HG03575 (cell line): ENCODE measurements at regions not wholly inside any gene's neighbourhood (a gene's known extent, or its start where the extent isn't known, plus 50 kb on each side); places are given as distances from the start of the nearest gene placed in this dataset.
"Not testable (repeated sequence)": the region's sequence is repeated elsewhere in the genome, so short reads cannot be mapped to it uniquely, and the experiment has no call there.

Experiments
- ATAC-seq: cut with Tn5 transposase; IDR thresholded peaks from one replicate; pipeline ENCODE4 v1.9.1; 2021; ENCODE audit not compliant: unreplicated experiment, insufficient number of reproducible peaks, low FRiP score; ENCODE audit errors: extremely low read depth

DNA sequence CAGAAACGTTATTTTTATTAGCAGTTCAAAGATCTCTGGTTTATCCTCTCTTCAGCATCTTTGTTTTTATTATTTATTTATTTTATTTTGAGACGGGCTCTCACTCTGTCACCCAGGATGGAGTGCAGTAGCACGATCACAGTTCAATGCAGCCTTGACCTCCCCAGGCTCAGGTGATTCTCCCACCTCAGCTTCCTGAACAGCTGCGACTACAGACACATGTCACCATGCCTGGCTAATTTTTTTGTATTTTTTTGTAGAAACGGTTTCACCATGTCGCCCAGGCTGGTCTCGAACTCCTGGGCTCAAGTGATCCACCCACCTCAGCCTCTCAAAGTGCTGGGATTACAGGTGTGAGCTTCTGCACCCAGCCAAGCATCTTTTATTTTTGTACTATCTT lies 147.7 kb downstream of the CDRT15L2 start:
- not testable (repeated sequence) for ATAC-seq

DNA sequence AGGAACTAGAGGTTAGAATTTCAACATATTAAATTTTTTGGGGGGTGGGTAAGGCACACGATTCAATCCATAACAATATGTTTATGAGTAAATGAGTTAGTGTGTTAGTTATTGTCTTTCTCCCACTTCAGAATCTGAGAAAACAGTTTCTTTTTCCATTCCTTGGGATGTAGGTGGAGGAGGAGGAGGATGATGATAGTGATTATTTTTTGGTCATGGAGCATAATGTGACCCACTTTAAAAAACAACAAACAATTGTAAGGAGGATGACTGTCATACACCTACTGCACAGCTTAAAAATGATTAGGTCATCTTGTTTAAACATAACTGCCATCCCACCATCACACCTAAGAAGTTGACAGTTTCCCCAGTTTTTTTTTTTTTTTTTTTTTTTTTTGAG lies 148.7 kb downstream of the CDRT15L2 start:
- ATAC-seq, result no peak

DNA sequence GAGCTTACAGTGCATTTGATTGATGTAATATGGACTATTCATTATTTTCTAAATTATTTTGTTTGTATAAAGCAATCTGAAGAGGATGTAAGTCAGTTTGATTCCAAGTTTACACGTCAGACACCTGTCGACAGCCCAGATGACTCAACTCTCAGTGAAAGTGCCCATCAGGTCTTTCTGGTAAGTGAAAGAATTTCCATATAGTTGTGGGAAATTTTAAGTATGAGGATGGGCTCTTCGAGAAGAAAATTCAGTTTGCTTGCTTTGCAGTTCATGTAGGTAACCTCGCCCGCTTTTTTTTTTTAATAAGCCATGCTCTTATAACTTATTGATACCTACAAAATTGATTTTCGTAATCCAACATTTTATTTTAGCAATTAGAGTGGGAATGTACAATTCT lies 151.6 kb downstream of the CDRT15L2 start:
- ATAC-seq, result not testable (repeated sequence)

DNA sequence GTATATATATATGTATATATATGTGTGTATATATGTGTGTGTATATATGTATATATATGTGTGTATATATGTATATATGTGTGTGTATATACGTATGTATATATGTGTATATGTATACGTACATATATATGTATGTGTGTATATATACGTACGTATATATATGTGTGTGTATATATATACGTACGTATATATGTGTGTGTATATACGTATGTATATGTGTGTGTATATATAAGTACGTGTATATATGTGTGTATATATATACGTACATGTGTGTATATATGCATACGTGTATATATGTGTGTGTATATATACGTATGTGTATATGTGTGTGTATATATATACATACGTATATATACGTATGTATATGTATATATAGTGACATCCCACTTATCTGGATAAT lies 154.4 kb downstream of the CDRT15L2 start:
- no peak for ATAC-seq

DNA sequence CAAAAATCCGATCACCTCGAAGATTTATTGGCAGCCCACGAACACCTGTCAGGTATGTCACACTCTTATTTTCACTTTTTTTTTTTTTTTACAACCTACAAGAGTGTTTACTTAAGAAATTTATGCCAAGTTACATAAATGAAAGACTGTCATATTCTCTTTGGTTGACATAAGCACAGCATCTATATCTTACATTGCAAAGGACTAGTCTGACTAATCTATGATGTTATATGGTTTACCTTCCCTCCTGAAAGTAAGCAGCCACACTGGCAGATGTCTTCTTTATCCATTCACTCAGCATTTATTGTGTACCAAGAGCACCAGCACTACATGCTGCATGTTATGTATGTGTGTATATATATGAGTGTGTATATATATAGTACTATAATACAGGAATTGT lies 156.3 kb downstream of the CDRT15L2 start:
- no peak for ATAC-seq

DNA sequence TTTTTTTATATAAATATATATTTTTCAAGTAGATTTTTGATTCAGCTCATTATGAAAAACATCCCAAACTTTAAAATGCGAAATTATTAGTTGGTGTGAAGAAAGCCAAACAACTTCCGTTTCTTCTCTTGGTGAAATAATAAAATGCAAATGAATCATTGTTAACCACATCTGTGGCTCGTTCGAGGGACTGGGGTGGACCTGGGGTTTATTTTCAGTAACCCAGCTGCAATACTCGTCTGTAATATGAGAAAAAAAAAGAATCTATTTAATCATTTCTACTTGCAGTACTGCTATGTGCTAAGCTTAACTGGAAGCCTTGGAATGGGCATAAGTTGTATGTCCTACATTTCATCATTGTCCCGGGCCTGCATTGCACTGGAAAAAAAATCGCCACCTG lies 158.1 kb downstream of the CDRT15L2 start:
- not testable (repeated sequence) for ATAC-seq

DNA sequence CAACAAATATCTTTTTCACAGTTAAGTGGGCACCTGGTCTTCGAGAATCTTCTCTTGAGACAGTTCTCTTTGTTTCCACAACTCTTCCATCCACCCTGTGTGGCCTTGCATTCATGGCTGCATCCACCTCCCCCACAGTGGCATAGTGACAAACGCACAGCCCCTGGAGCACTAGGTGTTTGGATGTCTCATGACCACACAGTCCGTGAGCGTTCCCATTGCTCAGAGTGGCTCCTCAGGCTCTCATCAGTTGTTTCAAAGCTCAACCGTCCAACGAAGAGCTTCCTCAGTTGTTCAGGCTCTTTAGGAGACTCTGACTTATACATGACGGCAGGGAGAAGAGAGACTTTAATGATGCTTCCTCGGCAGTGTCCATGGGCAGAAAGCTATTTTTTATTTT lies 191.6 kb downstream of the CDRT15L2 start:
- ATAC-seq, result no peak

DNA sequence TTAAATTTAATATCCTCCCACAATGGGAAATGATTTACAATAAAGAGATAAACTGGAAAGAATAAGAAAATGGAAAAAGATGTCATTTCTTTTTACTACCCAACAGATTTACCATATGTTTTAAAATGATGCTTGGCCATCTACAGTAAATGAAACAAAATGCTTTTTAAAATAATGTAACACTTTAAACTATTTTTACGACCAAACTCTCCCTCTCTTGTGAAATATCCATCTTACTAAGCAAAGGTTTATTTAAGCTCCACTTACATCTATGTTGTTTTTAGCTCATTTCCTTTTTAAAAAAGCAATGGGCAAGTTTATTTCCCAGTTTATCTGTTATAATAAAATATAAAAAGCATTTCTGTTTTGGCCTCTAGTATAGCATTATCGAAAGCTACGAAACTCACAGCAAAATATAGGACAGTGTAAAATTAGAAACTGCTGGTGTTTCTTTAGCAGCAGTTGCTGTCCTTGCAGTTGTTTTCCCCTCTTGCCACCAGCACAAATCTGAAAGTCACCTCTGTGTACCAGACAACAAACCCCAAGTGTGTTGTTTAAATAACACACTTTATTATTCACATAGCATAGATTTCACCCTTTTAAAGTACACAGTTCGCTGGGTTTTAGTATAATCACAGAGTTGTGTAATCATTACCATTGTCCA lies 195.1 kb downstream of the CDRT15L2 start:
- no peak for ATAC-seq

DNA sequence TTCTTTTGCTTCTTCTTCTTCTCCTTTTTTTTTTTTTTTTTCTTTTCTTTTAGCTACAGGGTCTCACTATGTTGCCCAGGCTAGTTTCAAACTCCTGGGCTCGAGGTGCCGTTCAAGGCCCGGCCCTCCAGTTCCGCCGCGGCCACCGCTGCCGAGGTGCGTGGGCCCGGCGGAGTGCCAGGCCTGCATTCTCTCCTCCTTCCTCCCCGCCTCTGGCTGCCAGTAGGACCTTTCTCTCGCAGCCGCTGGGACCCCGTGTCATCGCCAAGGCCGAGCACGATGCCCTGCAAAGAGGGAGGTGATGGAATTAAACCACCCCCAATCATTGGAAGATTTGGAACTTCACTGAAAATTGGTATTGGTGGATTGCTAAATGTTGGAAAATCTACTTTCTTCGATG lies 195.8 kb downstream of the CDRT15L2 start:
- no peak for ATAC-seq

DNA sequence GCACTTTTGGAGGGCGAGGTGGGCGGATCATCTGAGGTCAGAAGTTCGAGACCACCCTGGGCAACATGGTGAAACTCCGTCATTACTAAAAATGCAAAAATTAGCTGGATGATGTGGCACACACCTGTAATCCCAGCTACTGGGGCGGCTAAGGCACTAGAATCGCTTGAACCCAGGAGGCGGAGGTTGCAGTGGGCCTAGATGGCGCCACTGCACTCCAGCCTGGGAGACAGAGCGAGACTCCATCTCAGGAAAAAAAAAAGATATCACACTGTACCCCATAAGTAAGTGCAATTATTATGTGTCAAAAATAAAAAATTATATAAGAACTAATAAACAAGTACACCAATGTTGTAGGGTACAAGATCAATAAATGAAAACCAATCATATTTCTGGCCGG lies 200.0 kb downstream of the CDRT15L2 start:
- ATAC-seq, result no peak

DNA sequence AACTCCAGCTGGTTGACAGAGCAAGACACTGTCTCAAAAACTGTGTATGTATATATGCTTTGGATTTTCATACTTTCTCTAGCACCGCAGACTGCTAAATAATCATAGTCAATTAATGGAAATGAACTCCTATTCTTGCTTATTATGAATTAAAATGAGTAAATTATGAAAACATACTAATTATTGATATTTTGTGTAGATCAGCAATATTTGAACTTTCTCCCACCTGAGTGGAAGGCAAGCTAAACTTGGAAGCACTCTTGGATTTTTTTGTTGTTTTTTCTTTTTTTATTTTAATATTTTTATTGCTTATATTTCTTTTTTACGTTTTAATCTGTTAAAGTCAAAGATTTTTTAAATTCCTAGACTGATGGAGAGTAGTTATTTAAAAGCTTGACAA lies 201.7 kb downstream of the CDRT15L2 start:
- no peak for ATAC-seq

DNA sequence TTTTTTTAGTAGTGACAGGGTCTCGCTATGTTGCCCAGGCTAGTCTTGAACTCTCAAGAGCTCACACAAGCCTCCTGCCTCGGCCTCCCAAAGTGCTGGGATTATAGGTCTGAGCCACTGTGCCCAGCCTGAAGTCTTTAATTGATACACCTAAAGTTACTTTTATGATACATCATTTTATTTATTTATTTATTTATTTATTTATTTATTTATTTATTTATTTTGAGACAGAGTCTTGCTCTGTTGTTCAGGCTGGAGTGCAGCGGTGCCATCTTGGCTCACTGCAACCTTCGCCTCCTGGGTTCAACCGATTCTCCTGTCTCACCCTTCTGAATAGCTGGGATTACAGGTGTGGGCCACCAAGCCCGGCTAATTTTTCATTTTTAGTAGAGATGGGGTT lies 202.3 kb downstream of the CDRT15L2 start:
- ATAC-seq, result not testable (repeated sequence)

DNA sequence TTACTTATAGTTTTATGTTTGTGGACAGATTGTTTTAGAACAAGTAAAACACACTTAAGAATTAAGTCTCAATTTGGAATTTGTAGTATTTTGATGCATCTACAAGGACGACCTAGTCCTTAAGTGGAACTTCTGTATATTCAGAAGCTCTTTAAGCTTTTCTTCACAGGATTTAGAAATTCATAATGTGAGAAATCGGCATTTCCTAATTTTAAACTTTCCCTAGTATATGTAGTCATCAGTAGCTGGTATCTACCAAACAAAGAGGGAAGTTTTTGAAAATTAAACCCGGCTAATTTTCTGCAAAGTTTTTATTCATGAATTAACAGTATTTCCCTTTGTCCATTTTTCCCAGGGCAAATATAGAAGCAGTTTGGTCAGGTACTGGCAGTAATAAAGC lies 203.6 kb downstream of the CDRT15L2 start:
- ATAC-seq, result no peak

DNA sequence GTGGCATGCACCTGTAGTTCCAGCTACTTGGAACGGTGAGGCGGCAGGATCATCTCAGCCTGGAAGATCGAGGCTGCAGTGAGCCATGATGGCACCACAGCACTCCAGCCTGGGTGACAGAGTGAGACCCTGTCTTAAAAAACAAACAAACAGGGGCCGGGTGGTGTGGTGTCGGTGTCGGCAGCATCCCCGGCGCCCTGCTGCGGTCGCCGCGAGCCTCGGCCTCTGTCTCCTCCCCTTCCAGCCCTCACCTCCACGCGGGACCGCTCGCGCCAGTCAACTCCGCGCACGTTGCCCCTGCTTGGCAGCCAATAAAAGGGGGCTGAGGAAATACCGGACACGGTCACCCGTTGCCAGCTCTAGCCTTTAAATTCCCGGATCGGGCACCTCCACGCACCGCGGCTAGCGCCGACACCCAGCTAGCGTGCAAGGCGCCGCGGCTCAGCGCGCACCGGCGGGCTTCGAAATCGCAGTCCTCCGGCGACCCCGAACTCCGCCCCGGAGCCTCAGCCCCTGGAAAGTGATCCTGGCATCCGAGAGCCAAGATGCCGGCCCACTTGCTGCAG lies 204.7 kb downstream of the CDRT15L2 start:
- ATAC-seq, result no peak

DNA sequence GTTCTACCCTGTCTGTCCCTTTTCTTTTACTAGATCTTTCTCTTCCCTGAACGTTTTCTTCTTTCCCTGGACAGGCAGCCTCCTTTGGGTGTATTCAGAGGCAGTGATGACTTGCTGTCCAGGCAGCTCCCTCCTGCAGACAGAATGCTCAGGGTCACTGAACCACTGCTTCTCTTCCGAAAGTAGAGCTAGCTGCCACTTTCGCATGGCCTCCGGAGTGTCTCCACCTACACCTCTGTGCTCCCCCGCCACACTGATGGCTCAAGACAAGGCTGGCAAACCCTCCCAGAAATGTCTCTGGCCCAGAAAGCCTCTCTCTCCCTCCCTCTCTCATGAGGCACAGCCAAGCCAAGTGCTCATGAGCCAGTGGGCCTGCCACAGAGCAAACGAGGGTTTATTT lies 207.8 kb downstream of the CDRT15L2 start:
- ATAC-seq, result no peak

DNA sequence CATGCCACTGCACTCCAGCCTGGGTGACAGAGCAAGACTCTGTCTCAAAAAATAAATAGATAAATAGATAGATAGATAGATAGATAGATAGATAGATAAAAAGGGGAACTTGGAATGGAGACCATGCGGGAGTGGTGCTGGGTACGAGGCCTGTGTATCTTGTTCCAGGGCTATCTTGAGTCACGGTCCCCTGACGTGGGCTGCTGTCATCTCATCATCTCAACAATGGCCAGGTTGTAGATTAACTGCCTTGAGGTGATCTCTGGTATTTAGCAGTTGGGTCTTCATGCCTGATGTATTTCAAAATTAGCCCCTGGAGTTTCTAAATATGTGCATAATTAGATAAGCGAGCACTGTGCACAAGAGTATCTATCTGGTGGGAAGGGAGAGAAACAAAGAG lies 212.1 kb downstream of the CDRT15L2 start:
- no peak for ATAC-seq

DNA sequence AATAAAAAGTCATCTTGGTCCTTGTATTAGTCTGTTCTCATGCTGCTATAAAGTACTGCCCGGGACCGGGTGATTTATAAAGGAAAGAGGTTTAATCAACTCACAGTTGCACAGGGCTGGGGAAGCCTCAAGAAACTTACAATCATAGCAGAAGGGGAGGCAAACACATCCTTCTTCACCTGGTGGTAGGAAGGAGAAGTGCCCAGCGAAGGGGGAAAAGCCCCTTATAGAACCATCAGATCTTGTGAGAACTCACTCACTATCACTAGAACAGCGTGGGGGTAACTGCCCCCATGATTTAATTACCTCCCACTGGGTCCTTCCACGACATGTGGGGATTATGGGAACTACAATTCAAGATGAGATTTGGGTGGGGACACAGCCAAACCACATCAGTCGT lies 215.0 kb downstream of the CDRT15L2 start:
- ATAC-seq, result not testable (repeated sequence)

DNA sequence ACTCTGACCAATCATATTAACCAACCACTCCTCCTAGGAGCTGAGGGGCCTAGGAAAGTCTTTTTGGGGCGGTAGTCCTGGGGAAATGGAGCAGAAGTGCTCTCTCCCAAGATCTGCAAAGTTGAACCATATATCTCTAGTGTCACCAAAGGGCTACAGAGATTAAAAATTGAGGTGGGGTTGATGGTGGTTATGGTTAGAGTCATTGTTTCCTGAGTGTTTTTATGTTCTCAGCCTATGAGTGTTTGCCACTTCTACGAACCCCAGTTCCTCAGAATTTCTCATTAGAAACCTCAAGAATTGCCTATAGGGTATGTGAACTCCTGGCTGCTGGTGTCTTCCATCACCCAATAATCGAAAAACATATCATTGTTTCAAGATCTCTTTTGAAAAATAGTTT lies 217.8 kb downstream of the CDRT15L2 start:
- ATAC-seq, result no peak

DNA sequence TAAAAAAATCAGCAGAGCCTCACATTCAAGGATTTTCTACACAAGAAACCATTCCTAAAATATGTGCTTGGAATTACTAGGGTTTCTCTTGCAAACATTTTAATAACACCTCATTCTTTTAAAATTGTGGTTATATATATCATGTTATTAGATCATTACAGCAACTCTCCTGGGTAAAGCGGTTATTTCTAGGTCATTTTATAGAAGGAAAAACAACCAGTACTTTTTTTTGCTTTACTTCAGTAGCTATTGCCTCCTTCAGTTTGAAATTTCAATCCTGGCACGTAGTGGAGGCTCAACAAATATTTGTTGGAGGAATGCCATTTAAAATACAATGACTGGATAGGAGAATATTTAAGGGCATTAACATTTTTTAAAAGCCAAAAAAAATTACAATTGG lies 220.6 kb downstream of the CDRT15L2 start:
- no peak for ATAC-seq

DNA sequence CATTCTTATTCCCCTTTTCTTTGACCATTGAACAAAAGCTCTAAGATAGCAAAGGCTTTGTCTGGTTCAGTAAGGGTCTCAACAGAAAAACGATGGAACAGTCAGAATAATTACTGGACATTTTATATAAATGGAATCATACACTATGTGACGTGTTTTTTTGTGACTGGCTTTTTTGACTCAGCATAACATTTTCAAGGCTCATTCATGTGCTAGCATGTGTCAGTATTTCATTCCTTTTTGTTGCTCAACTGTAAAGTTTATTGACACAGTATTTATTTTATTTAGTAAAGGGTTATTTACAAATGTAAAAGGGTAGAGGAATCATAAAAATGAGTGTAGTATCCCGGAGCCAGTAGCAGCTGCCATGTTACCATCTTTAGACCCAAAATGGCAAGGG lies 226.2 kb downstream of the CDRT15L2 start:
- ATAC-seq, result no peak

DNA sequence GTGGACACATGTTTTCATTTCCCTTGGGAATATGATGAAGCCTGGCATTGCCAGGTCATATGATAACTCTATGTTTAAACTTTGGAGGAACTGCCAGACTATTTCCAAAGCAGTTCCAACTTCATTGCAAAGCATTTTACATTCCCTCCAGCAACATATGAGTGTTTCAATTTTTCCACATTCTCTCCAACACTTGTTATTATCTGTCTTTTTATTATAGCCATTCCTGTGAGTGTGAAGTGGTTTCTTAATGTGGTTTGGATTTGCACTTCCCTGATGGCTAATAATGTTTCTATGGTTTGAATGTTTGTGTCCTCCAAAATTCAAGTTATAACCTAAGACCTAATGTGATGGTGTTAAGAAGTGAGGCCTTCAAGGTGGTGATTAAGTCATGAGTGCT lies 228.0 kb downstream of the CDRT15L2 start:
- not testable (repeated sequence) for ATAC-seq
